T-helper 9 cell (primary cell): ENCODE measurements at regions not wholly inside any gene's neighbourhood (a gene's known extent, or its start where the extent isn't known, plus 50 kb on each side); places are given as distances from the start of the nearest gene placed in this dataset.
"Not testable (repeated sequence)": the region's sequence is repeated elsewhere in the genome, so short reads cannot be mapped to it uniquely, and the experiment has no call there.

ENCODE experiments used
- DNase-seq: peaks from one replicate; pipeline ENCODE4 v3.0.0-alpha.2; 2020

DNA sequence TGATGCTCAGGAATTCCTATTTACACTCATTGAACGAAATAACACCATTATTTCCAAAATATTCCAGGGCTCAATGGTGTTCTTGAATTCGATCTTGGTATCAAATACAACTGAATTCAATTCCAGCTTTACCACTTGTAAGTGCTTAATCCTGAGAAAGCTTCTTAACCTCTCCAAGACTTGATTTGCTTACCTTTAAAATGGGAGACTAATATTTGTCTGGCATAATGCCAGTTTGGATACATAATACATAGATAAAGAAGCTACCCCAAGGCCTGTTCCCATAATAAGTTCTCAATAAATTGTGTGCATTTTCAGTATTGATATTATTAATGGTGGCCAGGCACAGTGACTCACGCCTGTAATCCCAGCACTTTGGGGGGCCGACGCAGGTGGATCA, 368.9 kb upstream of the MAF start:
- DNase-seq: no peak

DNA sequence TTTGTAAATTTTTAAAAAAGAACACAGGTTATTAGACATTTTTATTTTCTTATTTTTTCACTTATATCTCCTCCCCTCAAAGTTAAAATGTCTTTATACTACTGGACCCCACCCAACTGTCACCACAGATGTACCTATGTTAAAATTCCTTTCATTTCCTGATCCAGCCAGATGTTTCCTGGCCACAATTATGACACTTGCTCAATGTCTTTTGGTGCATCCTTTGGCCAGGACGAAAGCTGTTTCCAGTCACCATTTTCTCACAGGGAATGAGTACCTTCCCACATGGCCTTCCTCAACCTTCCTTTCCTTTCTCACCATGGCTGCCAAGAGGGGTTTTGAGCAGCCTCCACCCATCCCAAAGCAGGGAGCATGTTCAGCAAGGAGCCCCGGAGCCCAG, 365.7 kb upstream of the MAF start:
- DNase-seq: no peak

DNA sequence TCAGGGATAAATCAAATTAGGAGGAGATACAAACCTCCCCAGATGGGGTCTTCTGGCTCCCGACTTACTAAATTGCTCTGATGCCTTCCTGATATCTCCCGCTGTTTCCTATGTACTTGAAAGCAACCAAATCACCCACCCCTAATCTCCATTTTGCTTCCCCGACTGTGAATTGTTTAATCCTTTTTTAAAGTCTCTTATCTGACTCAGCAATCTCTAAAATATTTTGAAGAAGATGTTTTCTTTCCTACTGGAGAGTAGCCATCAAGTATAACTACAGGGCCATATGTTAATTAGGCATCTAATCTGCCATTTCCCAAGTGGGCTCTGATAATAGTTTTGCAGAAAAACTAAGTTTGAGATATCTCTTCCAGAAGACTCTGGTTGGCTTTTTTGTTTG, 365.2 kb upstream of the MAF start:
- no peak for DNase-seq

DNA sequence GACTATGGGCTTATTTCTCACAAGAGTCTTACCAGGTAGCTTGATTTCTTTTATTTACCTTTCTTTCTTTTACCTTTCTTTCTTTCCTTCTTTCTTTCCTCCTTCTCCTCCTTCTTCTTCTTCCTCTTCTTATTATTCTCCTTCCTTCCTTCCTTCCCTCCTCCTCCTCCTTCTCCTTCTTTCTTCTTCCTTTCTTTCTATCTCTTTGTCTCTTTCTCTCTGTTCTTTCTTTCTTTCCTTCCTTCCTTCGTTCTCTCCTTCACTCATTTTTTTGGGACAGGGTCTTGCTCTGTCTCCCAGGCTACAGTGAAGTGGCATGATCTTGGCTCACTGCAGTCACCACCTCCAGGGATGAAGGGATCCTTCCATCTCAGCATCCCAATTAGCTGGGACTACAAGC, 363.6 kb upstream of the MAF start:
- no peak for DNase-seq

DNA sequence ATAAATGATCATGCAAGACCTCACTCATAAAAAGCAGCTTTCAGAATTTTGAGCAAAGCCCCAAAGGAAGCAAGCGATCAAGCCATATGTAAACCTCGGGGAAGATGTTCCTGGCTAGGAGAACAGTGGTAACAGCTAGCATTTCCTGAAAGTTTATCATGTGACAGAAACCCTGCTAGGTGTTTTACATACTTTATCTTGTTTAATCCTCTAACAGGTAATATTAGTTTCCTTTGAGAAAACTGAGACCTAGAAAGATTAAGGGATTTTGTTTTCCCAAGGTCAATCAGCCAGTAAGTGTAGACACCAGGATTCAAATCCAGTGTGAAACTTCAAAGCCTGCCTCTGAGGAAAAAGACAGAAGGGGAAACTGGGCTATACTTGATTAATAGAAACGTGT, 362.4 kb upstream of the MAF start:
- no peak for DNase-seq

DNA sequence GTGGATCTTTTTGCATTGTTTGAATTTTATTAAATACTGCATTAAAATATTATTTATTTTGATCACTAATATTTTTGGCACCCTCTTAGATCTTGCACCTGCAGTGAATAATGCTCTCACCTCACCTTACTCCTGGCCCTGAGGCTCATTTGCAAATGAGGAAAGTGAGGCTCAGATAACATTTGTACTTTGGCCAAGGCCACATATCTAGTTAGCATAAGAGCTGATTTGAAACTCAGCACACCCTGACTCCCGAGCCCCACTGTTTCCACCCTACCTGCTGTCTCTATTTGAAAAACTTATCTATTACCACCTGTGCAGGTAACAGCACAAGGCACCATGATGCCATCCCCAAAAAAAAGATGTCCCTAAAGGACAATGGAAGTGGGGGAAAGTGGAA, 358.7 kb upstream of the MAF start:
- DNase-seq: no peak

DNA sequence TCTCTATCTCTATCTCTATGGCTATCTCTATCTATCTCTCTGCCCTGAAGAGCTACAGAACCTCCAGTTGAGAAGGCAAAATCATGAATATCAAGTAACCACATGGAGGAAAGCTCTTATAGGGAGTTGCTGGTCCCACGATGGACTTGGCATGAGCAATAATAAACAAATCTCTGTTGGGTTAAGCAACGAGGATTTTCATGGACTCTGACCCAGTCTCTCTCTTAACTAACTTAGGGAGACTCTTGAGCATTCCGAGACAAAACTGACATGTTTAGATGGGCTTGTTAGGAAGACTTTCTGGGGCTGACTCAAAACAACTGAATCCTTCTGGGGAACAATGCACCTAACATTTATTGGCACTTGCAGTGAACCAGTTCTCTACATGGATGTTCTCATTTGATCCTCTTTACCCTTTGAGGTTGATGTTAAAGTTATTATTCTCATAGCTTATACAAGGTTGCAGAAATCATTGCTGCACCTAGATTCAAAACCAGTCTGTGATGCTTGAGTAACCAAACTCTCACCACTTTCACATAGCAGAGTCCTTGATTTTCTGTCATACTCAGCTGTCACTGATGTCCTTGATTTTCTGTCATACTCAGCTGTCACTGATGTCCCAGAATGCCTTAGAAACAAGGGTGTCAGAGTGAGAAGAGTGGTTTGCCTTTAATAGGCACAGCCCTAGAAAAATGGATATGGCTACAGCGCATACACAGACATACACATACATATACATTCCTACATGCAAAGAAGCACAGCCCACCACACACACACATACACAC, 354.6 kb upstream of the MAF start:
- no peak for DNase-seq

DNA sequence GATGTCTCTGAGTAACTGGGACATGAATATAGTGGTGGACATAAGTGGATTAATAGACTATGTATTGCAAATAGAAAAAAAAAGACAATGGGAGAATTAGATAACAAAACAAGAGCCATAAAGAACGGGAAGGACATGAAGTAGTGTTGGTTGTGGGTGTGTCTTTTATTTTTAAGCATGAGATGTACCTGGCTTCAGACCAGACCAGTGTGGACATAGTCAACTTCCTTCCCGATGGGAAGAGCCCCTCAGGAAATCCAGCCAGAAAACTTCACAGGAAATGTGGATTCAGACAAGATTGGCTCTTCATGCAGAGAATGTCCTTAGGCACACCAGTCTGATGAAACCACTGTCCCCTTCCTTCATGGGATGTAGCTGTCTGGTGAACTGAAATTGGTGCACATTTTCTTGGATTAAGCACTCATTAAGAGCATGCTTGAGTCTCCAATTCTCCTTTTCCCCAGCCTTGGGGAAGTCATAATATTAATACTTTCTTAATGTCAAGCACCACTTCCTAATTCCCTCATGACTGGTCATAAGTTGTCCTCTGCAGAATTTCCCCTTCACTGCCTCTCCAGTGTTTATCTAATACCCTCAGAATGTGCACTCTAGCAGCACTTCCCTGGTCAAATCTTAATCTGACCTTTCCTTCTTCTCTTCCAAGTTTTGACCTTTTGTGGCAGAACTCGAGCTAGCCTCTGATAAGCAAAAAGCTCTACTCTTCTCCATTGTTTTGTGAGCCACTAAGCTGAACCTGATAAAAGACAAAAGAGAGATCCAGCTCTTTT, 350.6 kb upstream of the MAF start:
- DNase-seq: no peak

DNA sequence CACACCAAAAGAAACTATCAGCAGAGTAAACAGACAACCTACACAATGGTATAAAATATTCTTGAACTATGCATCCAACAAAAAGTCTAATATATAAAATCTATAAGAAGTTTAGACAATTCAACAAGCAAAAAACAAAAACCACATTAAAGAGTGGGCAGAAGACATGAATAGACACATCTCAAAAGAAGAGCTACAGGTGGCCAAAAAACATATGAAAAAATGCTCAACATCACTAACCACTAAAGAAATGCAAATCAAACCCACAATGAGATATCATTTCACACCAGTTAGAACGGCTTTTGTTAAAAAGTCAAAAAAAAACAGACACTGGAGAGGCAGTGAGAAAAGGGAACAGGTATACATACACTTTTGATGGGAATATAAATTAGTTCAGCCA, 348.9 kb upstream of the MAF start:
- DNase-seq: no peak

DNA sequence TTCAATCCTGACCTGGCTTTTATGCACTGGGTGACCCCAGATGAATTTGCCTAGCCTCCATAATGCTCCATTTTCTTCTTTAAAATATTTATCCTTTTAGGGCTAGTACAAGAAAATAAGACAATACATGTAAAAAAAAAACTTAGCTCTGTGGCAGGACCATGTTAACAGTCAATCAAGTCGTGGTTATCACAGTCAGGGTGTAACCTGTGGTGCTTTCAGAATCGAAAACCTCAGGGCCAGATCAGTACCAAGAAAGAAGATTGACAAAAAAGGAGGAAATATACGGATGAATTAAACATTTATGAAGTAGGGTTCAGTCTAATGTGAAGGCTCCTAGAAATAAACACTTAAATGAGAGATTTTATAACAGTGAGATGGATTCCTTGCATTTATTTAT, 347.2 kb upstream of the MAF start:
- no peak for DNase-seq

DNA sequence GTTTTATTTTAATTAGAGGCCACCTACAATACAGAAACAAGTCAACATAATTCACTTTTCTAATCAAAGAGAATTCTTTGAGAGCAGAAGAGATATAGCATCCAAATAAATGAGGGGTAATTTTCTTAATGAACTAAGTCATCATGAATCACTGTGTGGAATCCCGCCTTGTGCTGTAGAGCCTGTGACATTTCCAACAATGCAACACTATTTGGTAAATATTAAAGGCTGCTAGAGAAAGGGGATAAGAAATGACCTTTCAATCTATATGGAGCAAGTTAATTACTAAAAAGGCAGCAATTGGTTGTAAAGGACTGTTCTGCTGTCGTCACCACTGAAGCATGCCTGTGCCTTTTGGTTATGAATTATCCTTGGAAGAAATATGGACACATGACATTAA, 345.7 kb upstream of the MAF start:
- DNase-seq: no peak

DNA sequence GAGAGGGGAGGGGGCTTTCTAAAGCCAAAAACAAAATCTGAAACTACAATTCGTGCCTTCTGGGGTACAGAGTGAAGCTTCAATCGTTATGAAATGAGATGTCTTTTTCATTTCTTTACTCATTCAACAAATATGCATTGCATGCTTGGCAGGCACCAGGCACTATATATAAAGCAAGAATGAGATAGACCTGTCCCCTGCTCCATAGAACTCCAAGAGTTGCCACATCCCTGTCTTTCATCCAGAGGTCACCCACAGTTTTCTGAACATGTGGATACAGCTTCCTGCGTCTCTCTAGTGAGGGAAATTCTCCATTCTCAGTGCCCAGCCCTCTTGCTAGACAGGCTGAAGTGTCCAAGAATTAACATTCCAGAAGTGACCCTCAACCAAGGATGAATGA, 343.2 kb upstream of the MAF start:
- no peak for DNase-seq

DNA sequence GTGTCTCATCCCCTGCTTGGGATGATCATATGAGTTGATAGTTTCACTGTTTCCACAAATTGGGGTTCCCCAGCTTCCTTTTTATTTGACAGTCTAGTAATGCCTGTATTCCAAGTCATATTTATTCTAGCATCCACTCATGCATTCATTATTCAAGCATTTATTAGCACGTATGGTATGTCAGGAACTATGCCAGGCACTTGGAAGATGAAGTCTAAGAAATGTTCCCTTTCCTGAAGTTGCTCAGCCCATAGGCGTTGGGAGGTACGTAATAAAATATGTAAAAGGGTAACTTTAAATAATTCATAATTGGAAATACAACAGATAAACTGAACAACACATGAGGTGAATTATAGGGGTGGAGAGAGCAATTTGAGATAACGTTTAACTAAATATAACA, 338.0 kb upstream of the MAF start:
- no peak for DNase-seq

DNA sequence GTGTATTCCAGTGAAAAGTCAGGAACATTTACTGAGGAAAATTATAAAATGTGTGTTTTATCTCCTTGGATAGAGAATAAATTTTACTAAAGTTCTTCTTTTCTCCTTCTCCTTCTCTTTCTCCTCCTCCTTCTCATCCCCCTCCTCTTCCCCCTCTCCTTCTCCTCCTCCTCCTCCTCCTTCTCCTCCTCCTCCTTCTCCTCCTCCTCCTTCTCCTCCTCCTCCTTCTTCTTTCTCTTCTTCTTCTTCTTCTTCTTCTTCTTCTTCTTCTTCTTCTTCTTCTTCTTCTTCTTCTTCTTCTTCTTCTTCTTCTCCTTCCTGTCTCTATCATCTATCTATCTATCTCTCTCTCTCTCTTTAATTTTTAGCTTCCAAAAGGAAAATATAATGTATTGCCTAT, 337.1 kb upstream of the MAF start:
- DNase-seq: not testable (repeated sequence)

DNA sequence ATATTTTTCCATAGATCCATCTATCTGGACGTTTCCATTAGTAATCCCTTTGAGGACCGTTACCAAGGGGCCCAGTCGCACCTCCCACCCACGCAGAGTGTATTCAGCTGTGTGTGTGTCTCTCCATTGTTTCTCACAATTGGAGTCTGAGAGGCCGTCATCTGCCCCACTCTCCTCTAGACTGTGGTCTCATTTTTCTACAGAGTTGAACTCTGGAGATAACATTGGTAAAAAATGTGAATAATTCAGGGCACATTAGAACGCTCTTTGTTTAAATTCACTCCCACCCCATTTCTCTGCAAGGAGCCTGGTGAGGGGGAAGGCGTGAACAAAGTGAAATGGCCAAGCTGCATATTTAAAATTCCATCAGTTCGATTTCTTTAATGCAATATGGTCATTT, 333.1 kb upstream of the MAF start:
- DNase-seq: no peak

DNA sequence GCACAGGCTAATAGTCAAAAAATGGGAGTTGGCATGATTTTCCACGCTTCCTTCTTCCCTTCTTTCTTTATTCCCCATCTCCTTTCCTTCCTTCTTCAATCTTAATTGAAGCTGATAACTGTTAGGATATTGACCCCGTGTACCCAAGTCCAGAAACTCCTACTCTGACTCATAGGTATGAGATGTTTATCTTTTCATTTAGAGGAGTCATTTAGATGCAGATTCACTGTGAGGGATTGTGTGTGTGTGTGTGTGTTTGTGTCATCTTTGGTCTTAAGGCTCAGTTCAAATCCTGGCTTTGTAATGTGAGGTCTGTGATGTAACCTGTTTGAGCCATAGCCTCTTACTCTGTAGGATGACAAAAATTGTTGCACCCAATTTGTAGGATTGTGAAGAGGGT, 332.0 kb upstream of the MAF start:
- no peak for DNase-seq

DNA sequence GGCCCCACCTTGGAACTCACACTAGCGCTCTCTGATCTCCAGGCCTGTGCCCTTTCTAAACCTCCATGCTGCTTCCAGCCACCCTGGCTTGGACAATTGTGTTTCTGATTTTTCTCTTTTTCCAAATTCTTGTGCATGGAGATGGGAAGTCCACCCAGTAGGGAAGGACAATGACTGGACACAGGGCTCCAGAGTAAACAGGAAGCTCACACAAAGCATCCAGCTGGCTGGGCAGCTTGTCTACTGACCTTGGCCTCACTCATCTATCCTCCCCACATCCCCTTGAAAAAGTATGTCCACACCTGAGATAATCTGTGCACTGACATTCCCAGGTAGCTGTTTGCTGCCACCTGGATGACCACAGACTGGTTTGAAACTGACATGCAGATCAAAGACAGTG, 331.2 kb upstream of the MAF start:
- DNase-seq: no peak

DNA sequence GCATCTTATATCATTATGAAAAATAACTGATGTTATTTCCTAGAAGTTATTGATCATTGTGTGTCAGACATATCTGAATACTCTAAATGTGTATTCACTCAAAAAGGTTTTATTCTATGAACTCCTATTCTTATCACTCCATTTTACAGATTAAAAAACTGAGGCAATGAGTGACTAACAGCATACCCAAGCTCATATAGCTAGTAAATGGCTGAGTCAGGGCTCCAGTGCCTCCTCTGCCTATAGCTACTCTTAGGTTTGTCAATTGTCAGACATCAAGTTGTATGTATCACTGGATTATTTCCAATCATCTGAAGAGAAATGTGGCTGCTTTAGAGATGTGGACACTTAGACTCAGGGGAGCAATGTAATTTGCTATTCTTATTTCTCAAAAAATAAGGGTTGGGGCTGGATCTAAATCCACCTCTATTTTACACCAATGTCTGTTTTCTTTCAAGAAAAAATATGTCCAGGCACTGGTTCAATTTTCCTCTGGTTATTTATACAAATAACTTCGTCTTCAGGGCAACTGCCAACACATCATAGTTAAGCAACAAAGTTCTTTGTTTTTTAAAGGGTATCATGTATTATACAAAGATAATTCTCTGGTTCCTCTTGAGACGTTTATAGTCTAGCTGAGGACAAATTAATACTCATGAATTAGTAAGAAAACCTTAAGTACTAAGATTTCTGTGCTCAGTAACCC, 328.9 kb upstream of the MAF start:
- DNase-seq: no peak

DNA sequence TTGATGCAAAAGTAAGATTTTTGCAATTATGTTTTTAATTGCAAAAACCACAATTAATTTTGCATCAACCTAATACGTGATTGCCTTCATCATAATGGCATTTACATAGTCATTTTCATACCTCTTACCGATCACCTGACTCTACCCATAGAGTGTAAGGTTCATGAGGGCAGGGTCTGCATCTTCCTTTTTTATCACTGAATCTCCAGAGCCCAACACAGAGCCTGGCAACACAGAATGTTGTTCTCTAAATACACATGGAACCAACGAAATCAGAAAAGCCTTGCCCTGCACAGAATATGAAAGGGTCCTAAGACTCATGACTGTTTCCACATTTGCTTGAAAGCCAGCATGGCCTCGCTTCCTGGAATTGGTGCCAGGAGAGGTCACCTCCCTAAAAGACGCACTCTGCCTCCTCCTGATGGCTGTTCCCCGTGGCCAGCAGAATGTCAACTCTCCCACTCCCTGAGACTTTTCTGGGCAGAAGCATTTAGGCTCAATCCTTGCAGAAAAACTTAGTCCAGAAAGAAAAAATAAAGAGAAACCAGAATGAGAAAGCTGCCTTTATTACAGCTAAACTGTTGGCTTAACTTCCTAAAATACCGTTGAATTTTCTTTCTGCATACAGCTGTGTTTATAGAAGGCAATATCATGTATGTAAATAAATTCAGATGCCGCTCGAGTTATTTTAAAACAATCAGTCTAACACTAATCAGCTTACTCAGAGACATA, 327.8 kb upstream of the MAF start:
- no peak for DNase-seq

DNA sequence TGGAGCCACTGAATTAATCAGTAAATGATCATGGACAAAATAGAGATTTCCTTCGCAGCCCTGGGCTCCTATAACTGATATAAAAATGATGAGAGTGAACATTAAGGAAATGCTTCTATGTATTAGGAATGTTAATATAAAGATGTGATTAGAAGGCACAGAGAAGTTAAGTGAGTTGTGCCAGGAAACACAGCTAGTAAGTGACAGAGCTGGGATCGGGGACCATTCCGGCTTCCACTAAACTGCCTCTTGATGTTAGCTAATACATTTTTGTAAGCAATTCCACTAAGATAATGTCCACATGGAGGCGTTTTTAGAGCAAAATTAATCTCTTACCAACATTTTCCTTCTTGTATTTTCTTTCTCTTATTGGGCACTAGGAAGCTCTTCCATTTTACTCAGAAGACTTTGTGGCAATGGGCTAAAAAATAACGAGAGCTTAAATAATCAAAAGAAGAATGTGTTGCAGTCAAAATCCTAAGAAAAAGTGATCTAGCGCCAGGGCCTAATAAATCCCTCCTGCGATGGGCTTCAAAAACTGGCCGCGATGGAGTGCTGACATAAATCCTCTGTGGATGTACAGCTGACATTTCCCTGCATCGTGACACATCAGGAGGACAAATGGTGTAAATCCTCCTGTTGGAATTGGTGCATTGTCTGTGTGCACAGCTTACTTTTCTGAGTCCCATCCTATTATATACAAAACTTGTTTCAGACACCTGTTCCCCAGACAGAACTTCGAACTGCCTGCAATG, 326.1 kb upstream of the MAF start:
- no peak for DNase-seq

DNA sequence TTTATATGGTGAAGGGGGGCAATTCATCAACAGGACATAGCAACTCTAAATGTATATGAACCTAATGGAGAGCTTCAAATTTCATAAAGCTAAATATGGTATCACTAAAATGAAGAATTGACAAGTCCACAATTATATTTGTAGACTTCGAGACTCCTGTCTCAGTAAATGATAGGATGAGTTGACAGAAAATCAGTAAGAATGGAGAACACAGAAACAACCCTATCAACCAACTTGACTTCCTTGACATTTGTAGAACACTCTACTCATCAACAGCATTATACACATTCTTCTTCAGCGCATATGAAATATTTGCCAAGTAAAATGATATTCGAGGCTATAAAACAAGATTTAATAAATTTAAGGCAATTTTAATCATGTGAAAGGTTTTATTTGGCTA, 322.9 kb upstream of the MAF start:
- DNase-seq: no peak

DNA sequence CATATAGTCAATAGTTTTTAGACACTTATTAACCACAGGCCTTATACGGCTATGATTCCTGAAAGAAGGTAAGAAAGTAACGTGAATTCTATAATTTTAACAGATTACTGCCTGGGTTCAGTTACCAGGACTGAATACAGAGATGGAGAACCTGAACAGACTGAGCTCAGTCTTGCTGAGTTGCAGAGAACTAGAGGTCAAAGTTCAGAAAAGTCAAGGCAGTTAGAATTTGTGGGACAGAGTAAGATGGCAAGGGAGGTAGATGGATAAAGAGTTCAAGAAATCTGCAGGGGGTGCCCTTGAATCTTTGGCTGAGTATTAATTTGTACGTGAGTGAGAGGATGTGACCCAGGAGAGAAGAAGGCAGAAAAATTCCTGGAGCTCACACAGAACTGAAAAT, 320.1 kb upstream of the MAF start:
- no peak for DNase-seq

DNA sequence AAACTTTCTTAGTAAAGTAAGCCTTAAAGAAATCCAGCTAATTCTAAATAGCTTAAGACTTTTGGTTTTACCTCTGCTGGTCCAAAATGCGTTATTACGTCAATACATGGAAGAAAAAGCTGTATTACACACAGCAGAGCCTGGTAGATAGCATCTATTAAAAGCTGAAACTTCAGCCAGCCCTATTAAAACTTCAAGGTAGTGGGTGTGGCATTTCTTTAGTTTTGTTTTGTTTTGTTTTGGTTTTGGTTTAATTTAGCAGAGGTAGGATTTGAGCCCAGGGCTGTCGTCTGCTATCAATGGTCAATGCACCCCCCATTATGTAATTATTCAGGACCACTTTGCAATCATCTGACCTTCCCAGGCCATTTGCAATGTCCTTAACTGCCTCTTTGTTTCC, 318.4 kb upstream of the MAF start:
- no peak for DNase-seq
